ENCODE measurements at regions not wholly inside any gene's neighbourhood (a gene's known extent, or its start where the extent isn't known, plus 50 kb on each side); places are given as distances from the start of the nearest gene placed in this dataset.

- DNase-seq = no peak
Observed at GRCh38 chr2:45273412-45274249, 264.4 kb upstream of the SIX2 start.

GRCh38 chr2:45272549-45273265 lies 263.5 kb upstream of the SIX2 start:
- DNase-seq = no peak

GRCh38 chr2:45269149-45269793 lies 260.0 kb upstream of the SIX2 start:
- no peak for DNase-seq

GRCh38 chr2:45268631-45269030 lies 259.4 kb upstream of the SIX2 start:
- DNase-seq = no peak

- DNase-seq = no peak
Observed at GRCh38 chr2:45267062-45267792, 258.0 kb upstream of the SIX2 start.

GRCh38 chr2:45265336-45265735 lies 256.1 kb upstream of the SIX2 start:
- DNase-seq = no peak

- no peak for DNase-seq
Observed at GRCh38 chr2:45264227-45265225, 255.3 kb upstream of the SIX2 start.

GRCh38 chr2:45263147-45263546 lies 253.9 kb upstream of the SIX2 start:
- DNase-seq = no peak

GRCh38 chr2:45261746-45262145 lies 252.5 kb upstream of the SIX2 start:
- no peak for DNase-seq

GRCh38 chr2:45260946-45261345 lies 251.7 kb upstream of the SIX2 start:
- no peak for DNase-seq

GRCh38 chr2:45259547-45260160 lies 250.4 kb upstream of the SIX2 start:
- no peak for DNase-seq

- DNase-seq = no peak
Observed at GRCh38 chr2:45259138-45259537, 249.9 kb upstream of the SIX2 start.

- no peak for DNase-seq
Observed at GRCh38 chr2:45258311-45258710, 249.1 kb upstream of the SIX2 start.

GRCh38 chr2:45257820-45258219 lies 248.6 kb upstream of the SIX2 start:
- DNase-seq = no peak

- no peak for DNase-seq
Observed at GRCh38 chr2:45256867-45257641, 247.8 kb upstream of the SIX2 start.

- DNase-seq = no peak
Observed at GRCh38 chr2:45256173-45256866, 247.1 kb upstream of the SIX2 start.

- DNase-seq = no peak
Observed at GRCh38 chr2:45255563-45255962, 246.3 kb upstream of the SIX2 start.

GRCh38 chr2:45254025-45254424 lies 244.8 kb upstream of the SIX2 start:
- no peak for DNase-seq

- DNase-seq = no peak
Observed at GRCh38 chr2:45253151-45253550, 243.9 kb upstream of the SIX2 start.

GRCh38 chr2:45250176-45250575 lies 240.9 kb upstream of the SIX2 start:
- DNase-seq = no peak

Measured in GF-D8 (cell line).